Caco-2 (cell line): ENCODE measurements at regions not wholly inside any gene's neighbourhood (a gene's known extent, or its start where the extent isn't known, plus 50 kb on each side); places are given as distances from the start of the nearest gene placed in this dataset.

Experiments
- BruUV-seq: library from RNA; stranded (reverse); fragments of 400-500 nt; replicated peaks from 2 replicates; lab custom pipeline; 2021; lab: Mats Ljungman, UMichigan
- CTCF ChIA-PET: fragments of 300-600 bp; sonication (Branson Sonifier 250); formaldehyde crosslinking; loops from one replicate; lab custom pipeline; 2022; ENCODE audit warnings: antibody characterized with exemption; lab: Charles Lee
- POLR2A ChIA-PET: fragments of 300-600 bp; sonication (Branson Sonifier 250); formaldehyde crosslinking; loops from one replicate; lab custom pipeline; 2022; ENCODE audit warnings: antibody characterized with exemption; lab: Charles Lee
- DNase-seq, 2 experiments: peaks; one replicate each; pipeline versions ENCODE4 v3.0.0 to v3.0.0-alpha.2; 2020 to 2022
- H3K27me3 ChIP-seq: replicated peaks from 2 replicates; pipeline ENCODE4 v1.6.0; 2011; ENCODE audit warnings: low read length; ENCODE audit not compliant: control insufficient read depth, insufficient read depth
- H3K36me3 ChIP-seq: 2 replicates; pipeline ENCODE4 v1.5.1; 2011; ENCODE audit warnings: low read length; ENCODE audit not compliant: control insufficient read depth, insufficient read depth
- H3K4me1 ChIP-seq: fragments of 250-450 bp; sonication (Bioruptor Pico); 2 replicates; pipeline ENCODE4 v1.5.1; 2020; ENCODE audit warnings: mild to moderate bottlenecking
- H3K4me3 ChIP-seq: 2 replicates; pipeline ENCODE4 v1.5.1; 2011; ENCODE audit warnings: low read depth, mild to moderate bottlenecking, control low read depth, low read length
- H3K9me3 ChIP-seq: fragments of 250-450 bp; sonication (Bioruptor Pico); 2 replicates; pipeline ENCODE4 v1.5.1; 2020; ENCODE audit warnings: mild to moderate bottlenecking, moderate library complexity
- H3K27ac Mint-ChIP-seq: one replicate; pipeline ENCODE4 v1.8.0; 2022; ENCODE audit warnings: mixed read lengths; ENCODE audit not compliant: unreplicated experiment
- H3K27me3 Mint-ChIP-seq: one replicate; pipeline ENCODE4 v1.8.0; 2022; ENCODE audit warnings: mixed read lengths; ENCODE audit not compliant: insufficient read depth, unreplicated experiment
- H3K36me3 Mint-ChIP-seq: one replicate; pipeline ENCODE4 v1.8.0; 2022; ENCODE audit warnings: mild to moderate bottlenecking, mixed read lengths; ENCODE audit not compliant: insufficient read depth, unreplicated experiment
- H3K4me1 Mint-ChIP-seq: one replicate; pipeline ENCODE4 v1.8.0; 2022; ENCODE audit warnings: low read depth, mixed read lengths; ENCODE audit not compliant: unreplicated experiment
- H3K4me3 Mint-ChIP-seq: one replicate; pipeline ENCODE4 v1.8.0; 2022; ENCODE audit warnings: mild to moderate bottlenecking, moderate library complexity, mixed read lengths; ENCODE audit not compliant: unreplicated experiment
- H3K9me3 Mint-ChIP-seq: one replicate; pipeline ENCODE4 v1.8.0; 2022; ENCODE audit warnings: mixed read lengths; ENCODE audit not compliant: unreplicated experiment
- intact Hi-C: fragments of 100-400 bp; cut with micrococcal nuclease; formaldehyde crosslinking; loops from one replicate; pipeline ENCODE4 v1.10.0; 2022; ENCODE audit not compliant: unreplicated experiment
- TF ChIP-seq, protein P1 (sequence below), 2 experiments: fragments of 200-600 bp in 1 of 2; IDR thresholded peaks; 1 replicate in 1 of 2; 2 replicates in 1 of 2; pipeline versions ENCODE4 v1.5.1 to v1.8.0; 2011 to 2022; ENCODE audit warnings: antibody characterized with exemption in 1 of 2, control low read depth in 1 of 2, inconsistent platforms in 1 of 2, low read depth in 1 of 2, low read length in 1 of 2, mild to moderate bottlenecking in 1 of 2, moderate library complexity in 1 of 2; ENCODE audit not compliant: insufficient read depth in 1 of 2, severe bottlenecking in 1 of 2, unreplicated experiment in 1 of 2

DNA sequence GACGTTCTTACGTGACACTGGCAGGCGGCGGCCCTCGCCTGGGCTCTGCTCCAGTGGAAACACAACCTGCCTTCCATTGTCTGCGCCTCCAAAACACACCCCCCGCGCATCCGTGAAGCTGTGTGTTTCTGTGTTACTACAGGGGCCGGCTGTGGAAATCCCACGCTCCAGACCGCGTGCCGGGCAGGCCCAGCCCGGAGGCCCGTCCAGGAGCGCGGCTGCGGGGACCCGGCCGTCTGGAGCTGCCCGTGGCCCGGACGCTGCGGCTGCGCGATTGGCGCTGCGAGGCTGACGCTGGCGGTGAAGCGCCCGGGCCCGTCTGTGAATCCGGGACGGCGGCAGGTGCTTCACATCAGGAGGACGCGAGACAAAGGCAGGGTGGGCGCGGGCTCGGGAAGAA lies 670.3 kb upstream of the SALL3 start:
- no peak for DNase-seq
- no TSS peak for BruUV-seq
- H3K27ac Mint-ChIP-seq = no peak overlapping the region
- H3K36me3 Mint-ChIP-seq = no peaks in the 10 kb centered on the region
- H3K4me1 Mint-ChIP-seq = no peaks in the 10 kb centered on the region
- peaks cover 3% of the 10 kb centered on the region for H3K27me3 Mint-ChIP-seq
- H3K4me3 Mint-ChIP-seq = no peak overlapping the region
- Histone ChIP-seq H3K27me3 (no peaks in the 10 kb centered on the region), H3K4me3 (no peak overlapping the region), H3K9me3 (no peaks in the 10 kb centered on the region), H3K36me3 (no peaks in the 10 kb centered on the region), H3K4me1 (no peaks in the 10 kb centered on the region)
- H3K9me3 Mint-ChIP-seq = no peaks in the 10 kb centered on the region
- POLR2A ChIA-PET = no interaction called here
- intact Hi-C loops = no loop called here
- TF ChIP-seq, protein P1, sequence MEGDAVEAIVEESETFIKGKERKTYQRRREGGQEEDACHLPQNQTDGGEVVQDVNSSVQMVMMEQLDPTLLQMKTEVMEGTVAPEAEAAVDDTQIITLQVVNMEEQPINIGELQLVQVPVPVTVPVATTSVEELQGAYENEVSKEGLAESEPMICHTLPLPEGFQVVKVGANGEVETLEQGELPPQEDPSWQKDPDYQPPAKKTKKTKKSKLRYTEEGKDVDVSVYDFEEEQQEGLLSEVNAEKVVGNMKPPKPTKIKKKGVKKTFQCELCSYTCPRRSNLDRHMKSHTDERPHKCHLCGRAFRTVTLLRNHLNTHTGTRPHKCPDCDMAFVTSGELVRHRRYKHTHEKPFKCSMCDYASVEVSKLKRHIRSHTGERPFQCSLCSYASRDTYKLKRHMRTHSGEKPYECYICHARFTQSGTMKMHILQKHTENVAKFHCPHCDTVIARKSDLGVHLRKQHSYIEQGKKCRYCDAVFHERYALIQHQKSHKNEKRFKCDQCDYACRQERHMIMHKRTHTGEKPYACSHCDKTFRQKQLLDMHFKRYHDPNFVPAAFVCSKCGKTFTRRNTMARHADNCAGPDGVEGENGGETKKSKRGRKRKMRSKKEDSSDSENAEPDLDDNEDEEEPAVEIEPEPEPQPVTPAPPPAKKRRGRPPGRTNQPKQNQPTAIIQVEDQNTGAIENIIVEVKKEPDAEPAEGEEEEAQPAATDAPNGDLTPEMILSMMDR (IDR thresholded peaks at IDR 0.05; ENCODE audit: insufficient read depth in 1 of 2, low read depth in 1 of 2, low read length in 1 of 2, severe bottlenecking in 1 of 2, unreplicated experiment in 1 of 2) = no peak
- CTCF ChIA-PET = no interaction called here

DNA sequence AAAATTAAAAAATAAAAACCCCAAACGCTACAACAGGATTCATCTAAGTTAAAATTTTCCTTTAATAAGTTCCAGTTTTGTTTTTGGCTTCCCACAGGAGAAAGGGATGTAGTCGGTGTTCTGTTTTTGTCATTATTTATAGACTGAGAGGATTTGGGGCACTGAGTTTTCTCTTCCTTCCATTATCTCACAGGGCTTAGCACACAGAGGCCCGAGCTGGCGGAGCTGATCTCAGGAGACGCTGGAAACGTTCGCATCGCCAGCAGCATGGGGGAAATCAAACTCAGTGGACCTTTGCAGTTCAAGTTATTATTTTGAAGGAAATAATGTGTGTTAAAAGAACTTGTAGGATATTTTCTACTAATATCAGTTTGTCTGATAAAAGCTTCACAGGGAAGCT lies 669.7 kb upstream of the SALL3 start:
- Histone ChIP-seq H3K36me3 (no peaks in the 10 kb centered on the region), H3K4me3 (no peak overlapping the region), H3K27me3 (no peaks in the 10 kb centered on the region), H3K9me3 (no peaks in the 10 kb centered on the region), H3K4me1 (no peaks in the 10 kb centered on the region)
- H3K36me3 Mint-ChIP-seq = no peaks in the 10 kb centered on the region
- H3K4me1 Mint-ChIP-seq = no peaks in the 10 kb centered on the region
- no peak for DNase-seq
- BruUV-seq = no TSS peak
- peaks cover 3% of the 10 kb centered on the region for H3K27me3 Mint-ChIP-seq
- CTCF ChIA-PET = no interaction called here
- POLR2A ChIA-PET = no interaction called here
- TF ChIP-seq, protein P1 (IDR thresholded peaks at IDR 0.05; ENCODE audit: insufficient read depth in 1 of 2, low read depth in 1 of 2, low read length in 1 of 2, severe bottlenecking in 1 of 2, unreplicated experiment in 1 of 2) = no peak
- no peak overlapping the region for H3K27ac Mint-ChIP-seq
- no peak overlapping the region for H3K4me3 Mint-ChIP-seq
- intact Hi-C loops = no loop called here
- no peaks in the 10 kb centered on the region for H3K9me3 Mint-ChIP-seq

DNA sequence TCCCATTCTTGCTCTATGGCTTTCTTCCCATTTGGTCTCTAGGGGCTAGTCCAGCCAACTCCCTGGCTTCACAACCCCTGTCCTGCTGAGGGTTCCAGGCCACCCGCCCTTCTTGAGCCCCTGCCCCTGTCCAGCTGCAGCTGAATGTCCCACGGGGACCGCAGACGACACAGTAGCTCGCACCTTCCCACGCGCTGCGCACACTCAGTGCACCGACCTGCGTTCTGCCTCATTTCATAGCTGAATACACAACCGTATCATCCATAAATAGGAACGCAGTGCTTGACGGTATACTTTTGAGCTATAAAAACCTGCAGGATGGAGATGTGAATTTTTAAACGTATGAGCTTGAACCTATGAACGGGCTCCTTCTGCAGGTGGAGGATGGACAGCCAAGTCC lies 660.4 kb upstream of the SALL3 start:
- no peaks in the 10 kb centered on the region for H3K36me3 Mint-ChIP-seq
- BruUV-seq = no TSS peak

More for the DNA sequence above, 660.4 kb upstream of the SALL3 start:
- intact Hi-C loops = no loop called here
- Histone ChIP-seq H3K36me3 (no peaks in the 10 kb centered on the region), H3K4me1 (no peaks in the 10 kb centered on the region), H3K27me3 (no peaks in the 10 kb centered on the region), H3K4me3 (no peak overlapping the region), H3K9me3 (no peaks in the 10 kb centered on the region)
- Mint-ChIP-seq H3K27me3 (no peaks in the 10 kb centered on the region), H3K4me3 (no peak overlapping the region), H3K4me1 (no peaks in the 10 kb centered on the region), H3K27ac (no peak overlapping the region), H3K9me3 (no peaks in the 10 kb centered on the region)
- TF ChIP-seq, protein P1 (IDR thresholded peaks at IDR 0.05; ENCODE audit: insufficient read depth in 1 of 2, low read depth in 1 of 2, low read length in 1 of 2, severe bottlenecking in 1 of 2, unreplicated experiment in 1 of 2) = no peak
- POLR2A ChIA-PET = no interaction called here
- no peak for DNase-seq
- CTCF ChIA-PET = no interaction called here
